GM21528 (cell line): ENCODE measurements at regions not wholly inside any gene's neighbourhood (a gene's known extent, or its start where the extent isn't known, plus 50 kb on each side); places are given as distances from the start of the nearest gene placed in this dataset.
A peak's percentile ranks its signal among the peaks of the same experiment; 100 is the strongest.

ENCODE experiments used
- ATAC-seq: cut with Tn5 transposase; IDR thresholded peaks from one replicate; pipeline ENCODE4 v1.9.1; 2021; ENCODE audit warnings: mild to moderate bottlenecking, moderate library complexity; ENCODE audit not compliant: unreplicated experiment, low FRiP score

DNA sequence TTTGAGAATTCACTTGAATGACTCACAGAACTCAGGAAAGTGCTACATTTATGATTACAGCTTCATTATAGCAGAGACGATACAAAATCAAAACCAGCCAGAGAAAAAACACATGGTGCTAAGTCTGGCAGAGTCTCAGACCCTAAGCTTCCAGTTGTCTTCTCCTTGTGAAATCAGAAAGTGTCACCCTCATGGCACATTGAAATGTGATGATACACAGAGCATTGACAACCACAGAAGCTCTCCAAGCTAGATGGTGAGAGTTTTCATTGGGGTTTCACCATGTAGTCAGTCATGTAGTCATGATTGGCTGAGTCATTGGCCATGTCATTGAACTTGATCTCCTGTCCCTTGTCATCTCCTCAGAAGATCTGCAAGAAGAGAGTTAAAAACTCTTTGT is 526.6 kb downstream of the MRPL39 start:
- ATAC-seq: no peak

DNA sequence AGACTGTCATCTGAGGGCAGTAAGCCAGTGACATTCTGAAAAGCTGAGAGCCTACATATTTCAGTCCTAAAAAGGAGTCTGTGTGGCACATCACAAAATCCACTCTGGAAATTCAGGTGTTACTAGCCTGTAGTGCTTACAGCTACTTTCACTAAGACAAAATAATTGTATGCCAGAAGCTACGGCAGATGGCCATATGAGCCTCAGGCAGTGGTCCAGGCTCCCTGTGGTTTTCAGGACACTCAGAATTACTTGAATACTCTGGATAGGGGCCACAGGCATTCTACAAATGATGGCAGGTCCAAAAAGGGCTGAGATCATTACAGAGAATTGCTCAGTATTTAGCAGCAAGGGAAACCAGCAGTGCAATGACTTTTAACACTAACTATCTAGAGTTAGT is 527.1 kb downstream of the MRPL39 start:
- no peak for ATAC-seq

DNA sequence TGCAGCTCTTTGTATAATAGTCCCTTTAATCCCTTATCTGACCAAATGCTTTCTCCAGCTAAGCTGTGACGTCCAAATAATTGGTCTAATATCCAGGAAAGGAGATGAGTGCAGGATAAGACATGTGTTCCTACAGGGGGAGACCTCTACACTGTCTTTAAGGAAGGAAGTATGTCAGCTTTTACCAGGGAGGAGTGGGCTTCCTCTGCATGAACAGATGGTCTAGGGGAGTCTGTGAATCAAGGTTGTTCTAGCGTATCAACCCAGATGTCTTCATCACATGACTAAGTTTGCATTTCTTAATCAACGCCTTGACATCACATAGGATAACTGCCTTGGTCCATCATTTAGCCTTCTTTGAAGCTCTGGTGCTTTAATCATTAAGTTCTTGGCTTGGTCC is 528.2 kb downstream of the MRPL39 start:
- ATAC-seq: no peak

DNA sequence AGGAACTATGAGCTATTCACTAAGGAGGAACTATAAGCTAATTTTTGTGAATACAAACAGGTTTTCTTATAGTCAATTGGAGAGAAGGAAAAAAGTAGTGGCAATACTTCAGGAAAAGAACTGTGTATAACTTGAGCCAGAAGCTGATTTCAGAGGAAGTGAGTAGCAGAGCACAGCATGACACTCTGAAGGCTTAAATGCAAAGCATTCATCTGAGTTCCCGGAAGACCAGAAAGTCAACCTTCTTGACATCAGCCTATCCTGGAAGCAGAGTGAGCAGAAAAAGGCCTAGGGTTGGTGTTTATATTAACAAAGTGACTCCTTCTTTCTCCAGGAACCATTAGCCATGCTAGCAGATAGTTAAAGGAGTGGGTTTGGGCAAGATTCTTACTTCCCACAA is 545.2 kb downstream of the MRPL39 start:
- ATAC-seq: no peak

DNA sequence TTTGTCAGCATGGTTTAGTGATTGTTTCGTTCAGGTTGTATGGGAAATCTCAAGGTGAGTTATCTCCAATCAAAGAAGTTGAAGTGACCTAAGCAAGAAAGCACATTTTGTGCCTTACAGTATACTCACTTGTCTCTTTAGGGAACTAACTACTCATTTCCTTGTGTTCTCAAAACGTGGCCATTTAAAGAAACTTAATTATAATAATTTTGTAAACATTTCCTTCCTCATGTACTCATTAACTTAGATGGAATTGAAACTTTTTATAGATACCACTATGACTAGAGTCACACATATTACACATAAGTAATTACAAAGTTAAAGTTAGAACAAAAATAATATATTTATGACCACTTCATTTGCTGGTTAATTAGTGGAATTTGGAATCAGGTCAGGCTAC is 552.6 kb downstream of the MRPL39 start:
- no peak for ATAC-seq

DNA sequence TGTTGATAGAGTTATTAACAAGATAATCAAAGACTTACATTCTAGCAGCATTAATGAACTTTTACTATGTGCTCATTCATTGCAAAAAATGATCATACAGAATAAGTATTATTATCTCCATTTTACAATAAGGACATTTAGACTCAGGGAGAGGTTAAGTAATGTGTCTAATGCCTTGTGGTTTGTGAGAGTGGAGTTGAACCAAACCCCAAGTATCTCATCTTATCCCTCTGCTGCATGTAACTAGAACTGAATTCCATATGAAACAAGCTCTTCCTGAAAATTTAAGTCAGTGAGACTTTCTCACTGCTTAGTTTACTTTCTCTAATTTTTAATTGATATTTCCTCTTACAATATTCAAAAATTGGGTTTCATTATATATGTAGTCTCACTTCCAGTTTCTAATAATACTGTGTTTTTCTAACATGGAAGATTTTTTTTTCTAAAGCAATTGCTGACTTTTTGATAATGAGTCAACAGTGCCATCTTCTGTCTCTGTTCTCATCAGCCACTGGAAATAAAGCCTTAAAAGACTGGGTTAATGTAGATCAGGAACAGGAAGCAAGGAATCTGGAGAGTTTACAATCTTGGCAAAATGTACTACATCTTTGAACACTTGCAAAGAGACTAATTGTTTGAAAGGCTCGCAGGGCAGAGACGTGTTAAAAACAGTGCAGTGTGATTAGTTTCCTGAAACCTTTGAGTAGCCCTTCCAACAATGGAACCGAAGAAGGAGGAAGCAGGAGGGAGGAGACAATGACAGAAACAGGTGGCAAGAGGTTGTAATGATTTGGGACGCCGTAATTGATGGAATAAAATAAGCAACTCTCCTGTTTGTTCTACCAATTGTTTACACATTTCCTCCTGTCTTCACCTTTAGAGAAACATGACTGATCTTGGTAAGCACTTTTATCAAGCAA is 567.6 kb downstream of the MRPL39 start:
- ATAC-seq: peak; percentile 89

DNA sequence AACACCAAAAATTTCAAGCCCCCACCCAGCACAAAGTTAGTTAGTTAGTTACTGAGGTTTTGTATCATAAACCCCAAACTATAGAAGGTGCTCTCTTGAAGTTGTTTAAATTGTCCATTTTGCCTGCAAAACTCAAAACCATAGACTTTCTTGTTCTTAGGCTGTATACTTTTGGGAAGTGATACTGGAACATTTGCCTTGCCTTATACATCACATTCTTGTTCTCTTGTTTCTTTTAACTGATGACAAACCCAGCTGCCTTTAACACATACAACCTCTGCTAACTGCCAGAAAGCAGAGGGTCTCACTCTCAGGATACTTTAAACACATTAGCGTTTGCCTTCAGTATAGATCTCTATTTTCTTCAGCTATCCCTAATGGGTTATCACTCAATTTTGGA is 570.5 kb downstream of the MRPL39 start:
- ATAC-seq: no peak

DNA sequence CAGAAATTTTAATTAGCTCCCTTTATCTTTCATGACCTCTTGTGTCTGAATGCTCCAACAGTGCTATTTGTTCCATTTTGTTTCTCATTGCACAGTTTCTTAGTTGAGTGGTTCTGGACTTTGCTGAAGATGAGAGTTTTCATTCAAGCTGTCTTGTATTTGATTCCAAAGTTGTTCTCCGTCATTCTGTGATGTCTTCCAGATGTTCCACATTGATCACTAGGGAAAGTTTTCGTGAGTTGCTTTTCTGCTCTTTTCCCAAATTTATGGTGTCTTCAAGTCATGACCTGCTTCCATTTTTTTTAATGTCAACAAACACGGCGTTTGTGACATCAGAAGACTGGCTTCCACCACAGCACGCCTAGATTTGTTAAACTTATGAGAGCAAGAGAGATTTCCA is 575.5 kb downstream of the MRPL39 start:
- no peak for ATAC-seq

DNA sequence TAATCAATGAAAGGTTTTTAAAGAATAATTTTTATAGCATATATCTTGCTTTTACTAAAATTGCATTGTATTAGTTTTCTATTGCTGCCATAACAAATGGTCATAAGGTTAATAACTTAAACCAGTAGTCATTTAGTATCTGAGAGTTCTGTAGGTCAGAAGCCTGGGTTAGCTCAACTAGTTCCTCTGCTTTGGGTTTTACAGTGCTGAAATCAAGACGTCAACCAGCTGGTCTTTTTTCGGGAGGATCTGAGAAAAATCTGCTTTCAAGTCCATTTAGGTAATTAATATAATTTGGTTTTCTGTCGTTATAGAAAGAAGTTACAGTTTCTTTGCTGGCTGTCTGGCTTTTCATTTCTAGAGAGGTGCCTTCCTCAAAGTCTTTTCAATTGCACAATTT is 577.7 kb downstream of the MRPL39 start:
- no peak for ATAC-seq

DNA sequence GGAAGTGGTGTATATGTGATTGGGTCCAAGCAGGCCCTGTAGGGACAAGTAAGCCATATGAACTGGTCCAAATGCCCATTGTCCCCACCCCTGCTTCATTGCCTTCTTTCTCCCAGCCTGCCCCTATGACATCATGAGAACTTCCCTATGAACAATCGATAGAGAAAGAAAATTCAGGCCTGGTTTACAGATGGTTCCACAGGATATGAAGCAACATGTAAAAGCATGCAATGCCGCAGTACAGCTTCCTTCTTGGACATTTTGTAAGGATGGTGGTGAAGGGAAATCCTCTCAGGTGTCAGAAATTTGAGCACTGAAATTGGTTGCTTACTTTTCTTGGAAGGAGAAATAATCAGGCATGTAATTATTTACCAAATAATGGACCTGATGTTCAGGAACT is 581.7 kb downstream of the MRPL39 start:
- no peak for ATAC-seq

DNA sequence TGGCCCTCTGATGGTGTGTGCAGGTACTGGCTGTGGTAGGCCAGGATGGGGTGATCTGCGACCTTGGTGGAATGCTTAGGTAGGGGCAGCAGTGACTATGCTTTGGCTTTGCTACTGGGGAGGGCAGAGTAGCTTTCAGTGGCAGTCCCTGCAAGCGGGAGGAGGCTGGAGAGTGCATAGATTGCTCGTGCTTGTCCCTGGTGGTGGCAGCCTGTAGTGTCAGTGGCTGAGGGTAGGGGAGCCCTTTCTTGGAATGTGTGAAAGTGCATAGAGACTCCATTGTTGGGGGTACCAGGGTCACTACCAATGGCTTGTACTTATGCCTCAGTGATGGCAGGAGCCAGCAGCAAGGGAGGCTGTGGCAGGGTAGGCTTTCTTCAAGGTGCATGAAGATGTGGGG is 582.6 kb downstream of the MRPL39 start:
- ATAC-seq: no peak

DNA sequence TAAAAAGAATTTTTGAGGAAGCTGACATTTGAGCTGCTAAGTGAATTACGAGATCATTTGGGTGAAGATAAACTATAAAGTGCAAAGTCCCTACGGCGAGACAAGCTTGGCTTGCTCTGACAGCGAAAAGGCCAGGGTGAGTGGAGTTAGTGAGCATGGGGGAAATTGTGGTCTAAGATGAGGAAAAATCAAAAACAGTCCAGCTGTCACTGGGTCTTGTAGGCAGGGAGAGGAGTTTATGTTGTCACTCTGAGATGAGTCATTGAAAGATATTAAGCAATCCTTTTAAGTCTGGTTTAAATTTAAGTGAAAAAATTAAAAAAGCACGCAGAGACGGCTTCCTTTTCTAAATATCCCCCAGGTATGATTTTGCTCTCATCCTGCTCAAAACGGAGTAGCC is 601.9 kb downstream of the MRPL39 start:
- ATAC-seq: no peak

DNA sequence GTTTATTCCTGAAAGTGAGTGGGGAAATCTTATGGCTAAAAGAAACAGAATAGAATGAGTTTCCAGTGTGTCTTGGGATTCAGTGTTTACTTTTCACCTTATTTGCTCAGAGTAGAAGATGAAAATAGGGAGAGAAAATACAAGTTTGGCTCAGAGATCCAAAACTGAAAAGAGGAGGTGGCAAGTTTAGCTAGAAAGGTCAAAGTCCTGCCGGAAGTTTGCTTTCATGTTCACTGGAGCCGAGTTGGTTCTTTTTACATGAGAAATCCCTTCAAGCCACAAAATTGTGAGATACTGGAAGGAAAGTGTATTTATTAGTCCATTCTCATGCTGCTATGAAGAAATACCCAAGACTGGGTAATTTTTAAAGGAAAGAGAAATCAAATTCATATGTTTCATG is 604.6 kb downstream of the MRPL39 start:
- no peak for ATAC-seq

DNA sequence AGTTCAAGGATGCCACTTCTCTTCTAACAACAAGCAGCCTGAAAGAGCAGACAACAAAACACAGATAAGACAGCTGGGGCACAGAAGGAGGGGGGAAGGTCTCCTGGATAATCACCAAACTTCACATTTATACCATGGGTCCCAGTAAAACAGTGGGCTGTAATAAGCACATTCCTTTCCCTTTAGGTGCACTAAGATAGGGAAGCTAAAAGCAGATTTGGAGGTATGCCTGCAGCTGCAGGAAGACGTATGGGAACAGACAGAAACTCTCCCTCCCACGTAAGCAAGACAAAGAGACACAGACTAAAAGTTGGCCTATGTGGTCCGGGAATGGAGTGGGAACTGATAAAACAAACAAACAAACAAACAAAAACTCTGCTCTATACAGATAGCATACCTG is 612.1 kb downstream of the MRPL39 start:
- no peak for ATAC-seq

DNA sequence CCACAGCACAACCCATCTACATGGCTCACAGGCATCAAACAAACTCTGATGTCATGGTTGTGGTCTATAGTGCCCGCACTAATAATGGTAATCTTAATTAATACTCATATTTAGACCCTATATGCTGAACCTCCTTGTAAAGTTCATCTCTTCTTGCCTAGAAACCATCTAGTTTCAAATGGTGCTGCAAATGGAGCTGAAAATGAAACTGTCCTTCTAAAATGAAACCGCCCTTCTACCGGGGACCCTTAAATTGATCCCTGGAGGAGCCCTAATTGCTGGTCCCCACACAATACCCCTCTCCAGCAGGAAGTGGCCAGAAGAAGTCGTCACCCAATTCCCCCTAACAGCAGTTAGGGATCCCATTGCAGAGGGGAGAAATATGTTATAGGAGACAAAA is 612.6 kb downstream of the MRPL39 start:
- no peak for ATAC-seq

DNA sequence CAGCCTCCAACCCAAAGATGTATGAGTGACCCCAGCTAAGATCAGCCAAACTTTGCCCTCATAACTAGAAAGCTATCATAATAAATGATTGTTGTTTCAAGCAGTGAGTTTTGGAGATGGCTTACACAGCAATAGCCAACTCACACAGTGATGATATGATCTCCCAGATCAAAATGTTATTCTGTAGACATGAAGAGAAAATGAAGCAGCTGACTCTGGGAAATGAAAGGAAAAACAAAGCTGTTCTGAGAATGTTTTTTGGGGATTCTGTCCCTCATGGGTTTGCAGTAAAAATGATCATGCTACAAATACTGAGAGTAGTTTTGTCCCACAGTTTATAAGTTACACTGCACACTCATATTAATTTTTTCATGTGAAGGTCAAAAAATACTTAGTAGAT is 617.8 kb downstream of the MRPL39 start:
- ATAC-seq: no peak

DNA sequence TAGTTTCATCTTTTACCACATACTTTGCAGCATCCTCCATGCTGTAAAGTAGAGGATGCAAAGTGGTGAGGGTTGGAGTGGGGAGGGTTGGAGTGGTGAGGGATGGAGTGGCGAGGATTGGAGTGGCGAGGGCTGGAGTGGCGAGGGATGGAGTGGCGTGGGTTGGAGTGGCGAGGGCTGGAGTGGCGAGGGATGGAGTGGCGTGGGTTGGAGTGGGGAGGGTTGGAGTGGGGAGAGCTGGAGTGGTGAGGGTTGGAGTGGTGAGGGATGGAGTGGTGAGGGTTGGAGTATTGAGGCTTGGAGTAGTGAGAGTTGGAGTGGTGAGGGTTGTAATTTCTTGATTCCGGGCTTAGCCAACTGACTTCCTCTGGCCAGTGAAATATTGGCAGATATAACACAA is 618.3 kb downstream of the MRPL39 start:
- no peak for ATAC-seq

DNA sequence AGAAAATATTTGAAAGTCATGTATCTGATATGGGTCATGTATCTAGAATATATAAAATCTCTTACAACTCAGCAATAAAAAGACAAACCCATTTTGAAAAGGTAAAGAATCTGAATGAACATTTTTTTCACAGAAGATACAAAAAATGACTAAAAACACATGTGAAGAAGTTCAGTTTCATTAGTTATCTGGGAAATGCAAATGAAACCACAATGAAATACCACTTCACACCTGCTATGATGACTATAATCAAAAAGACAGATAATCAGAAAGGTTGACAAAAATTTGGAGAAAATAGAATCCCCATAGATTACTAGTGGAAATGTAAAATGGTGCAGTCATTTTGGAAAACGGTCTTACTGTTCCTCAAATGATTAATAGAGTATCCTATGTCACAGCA is 631.0 kb downstream of the MRPL39 start:
- peak; percentile 61 for ATAC-seq

DNA sequence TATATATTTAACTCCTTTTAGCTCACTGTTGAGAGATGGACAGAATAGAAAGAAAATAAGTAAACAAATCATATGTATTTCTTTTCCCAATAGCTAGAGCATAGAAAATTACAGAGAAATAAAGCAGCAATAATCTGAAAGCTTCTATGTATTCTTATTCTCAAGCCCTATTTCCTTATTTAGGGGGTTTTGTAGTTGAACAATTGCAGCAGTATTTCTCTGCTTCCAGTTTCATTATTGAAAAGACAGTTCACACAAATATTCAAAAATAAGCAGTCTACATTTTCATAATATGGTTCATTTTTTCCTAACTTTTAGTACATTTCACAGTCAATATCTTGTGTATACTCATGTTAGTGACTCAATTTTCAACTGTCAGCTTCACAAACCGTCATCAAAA is 638.2 kb downstream of the MRPL39 start:
- ATAC-seq: no peak

DNA sequence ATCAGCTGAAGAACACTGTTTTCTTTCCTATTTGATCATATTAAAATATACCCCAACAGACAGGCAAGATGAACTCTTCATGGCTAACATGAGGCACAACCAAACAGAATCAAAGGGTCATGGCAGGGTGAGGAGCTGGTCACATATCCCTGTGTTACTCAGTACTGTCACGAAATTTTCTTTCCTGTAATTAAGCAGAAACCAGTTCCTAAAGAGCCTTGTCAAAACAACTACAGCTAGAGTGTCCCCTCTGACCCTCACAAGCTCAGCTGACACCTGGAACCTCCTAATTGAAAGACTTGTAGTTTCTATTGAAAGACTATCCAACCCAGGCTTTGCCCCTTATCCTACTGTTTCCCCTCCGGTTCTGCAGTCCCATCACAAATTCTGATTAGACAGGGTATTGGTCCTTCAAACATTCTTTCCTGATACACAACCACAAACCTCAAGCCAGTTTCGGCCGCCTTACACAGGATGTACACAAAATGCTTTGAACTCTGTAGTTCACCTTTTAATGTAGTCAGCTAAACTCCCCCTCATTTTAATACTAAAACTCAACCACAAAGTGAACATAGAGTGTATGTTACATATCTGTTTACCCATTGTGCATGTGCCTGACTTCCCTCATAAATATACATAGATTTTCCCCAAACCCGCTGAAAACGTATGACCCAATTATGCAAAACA is 651.9 kb downstream of the MRPL39 start:
- peak; percentile 99 for ATAC-seq

DNA sequence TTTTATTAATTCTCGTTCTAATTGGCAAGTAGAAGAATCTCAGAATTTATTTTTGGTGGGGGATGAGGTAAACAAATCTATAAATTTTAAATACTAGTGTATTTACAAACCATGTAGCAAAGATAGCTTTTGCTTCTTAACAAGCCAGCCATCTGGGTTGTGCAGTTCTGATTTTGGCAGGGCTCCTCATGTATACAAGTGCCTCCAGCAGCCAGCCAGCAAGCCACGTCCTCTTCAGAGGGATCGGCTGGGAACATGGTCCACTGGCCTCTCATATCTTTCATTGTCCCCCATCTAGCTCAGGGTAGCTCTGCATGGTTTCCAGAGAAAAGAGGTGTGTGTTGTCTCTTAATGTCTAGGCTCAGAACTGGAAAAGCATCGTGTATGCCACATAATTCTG is 659.1 kb downstream of the MRPL39 start:
- ATAC-seq: no peak

DNA sequence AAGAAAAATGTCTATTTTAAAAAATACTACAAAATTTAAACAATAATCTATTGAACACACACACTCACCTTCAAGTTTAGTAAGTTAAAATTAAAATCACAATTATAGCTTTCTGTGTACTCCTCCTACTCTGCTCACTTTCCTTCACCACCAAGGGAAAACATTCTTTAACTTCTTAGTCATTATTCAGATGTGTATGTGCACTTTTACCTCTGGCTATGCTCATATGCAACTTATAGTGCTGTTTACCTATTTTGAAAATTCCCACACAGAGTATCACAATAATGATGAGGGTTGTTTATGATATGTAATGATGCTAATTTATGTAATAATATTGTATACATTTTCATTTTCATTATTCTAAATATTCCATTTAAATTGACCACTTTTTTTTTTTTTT is 661.4 kb downstream of the MRPL39 start:
- no peak for ATAC-seq
